ENCODE measurements at regions not wholly inside any gene's neighbourhood (a gene's known extent, or its start where the extent isn't known, plus 50 kb on each side); places are given as distances from the start of the nearest gene placed in this dataset.
"Not testable (repeated sequence)": the region's sequence is repeated elsewhere in the genome, so short reads cannot be mapped to it uniquely, and the experiment has no call there.

DNA sequence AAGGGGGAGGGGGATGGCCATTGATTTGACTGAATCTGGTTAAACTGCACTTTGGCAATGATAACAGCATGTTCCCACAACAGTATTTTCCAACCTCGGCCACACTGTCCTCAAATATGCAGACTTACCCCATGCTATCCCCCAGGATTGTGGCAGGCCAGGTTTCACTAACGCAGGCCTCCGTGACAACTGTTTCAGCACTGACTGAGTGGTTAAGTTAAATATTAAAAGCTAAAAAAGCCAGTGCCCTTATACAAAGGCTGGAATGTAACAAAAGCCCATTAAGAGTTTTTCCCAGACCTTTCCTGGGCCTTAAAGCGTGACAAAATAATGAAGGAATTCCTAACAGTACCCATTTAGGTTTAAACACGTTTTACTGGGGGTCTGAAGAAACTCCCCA, 202.9 kb downstream of the USP25 start:
- DNase-seq (ENCODE audit: low read depth) = no peak

DNA sequence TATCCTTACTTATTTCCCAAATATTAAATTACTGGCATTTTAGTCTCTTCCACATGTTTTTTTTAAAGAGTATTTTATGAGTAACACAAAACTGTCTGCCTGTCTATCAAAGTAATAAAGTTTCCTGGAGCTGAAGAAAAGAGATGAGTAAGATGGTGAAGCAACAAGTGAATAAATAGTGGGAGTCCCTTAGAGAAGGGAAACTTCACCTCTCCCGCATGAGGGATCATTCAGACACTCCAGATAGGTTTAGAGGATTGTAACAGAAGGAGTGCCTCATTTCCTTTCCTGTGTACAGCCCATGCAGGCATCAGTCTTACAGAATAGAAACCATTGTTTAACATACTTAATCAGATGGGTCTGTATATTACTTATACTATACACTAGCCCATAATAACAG, 205.7 kb downstream of the USP25 start:
- no peak for DNase-seq (ENCODE audit: low read depth)

DNA sequence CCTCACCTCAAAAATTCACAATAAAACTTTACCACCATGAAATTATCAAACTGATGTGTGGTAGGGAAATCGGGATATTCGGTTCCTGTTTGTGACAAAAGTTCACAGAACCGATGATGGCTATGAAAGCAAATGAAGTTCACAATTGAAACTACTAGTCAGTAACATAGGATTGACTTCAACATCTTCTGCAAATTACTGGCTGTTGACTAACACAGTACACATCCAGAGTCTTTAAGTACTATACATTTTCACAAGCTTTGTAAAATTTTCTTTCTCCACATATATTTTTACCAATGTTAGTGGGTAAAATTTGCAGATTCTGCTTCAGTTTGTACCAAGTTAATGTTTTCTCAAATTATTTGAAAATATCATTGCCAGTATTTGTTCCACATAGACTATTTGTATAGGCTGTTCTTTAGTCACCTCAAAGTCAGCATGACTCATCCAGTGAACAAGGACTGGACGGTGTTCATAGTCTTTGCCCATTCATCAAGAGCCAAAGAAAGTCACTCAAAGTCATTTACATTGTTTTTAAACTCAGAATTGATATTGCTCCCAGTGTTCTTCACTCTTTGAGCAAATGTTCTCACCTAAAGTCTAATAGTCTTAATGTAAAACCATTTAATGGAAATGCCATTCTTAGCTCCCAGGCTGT, 213.4 kb downstream of the USP25 start:
- no peak for DNase-seq (ENCODE audit: low read depth)

DNA sequence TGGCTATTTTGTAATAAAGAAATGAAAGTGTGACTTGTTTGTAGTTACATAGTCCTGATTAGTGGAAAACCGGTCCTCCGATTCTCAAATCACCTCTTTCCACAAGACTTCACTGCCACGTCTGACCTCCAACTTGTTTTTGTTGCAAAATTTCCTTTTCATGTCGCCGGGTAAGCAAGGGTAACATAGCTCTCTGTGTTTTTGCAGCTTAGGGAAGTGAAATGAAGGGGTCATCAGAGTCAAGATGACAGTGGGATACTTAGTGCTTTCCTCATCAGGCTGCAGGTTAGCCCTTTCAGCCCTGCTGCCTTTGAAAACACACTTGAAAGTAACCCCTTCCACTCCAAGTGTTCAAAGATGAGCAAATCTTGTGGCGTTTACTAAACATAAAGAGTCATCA, 217.9 kb downstream of the USP25 start:
- no peak for DNase-seq (ENCODE audit: low read depth)

DNA sequence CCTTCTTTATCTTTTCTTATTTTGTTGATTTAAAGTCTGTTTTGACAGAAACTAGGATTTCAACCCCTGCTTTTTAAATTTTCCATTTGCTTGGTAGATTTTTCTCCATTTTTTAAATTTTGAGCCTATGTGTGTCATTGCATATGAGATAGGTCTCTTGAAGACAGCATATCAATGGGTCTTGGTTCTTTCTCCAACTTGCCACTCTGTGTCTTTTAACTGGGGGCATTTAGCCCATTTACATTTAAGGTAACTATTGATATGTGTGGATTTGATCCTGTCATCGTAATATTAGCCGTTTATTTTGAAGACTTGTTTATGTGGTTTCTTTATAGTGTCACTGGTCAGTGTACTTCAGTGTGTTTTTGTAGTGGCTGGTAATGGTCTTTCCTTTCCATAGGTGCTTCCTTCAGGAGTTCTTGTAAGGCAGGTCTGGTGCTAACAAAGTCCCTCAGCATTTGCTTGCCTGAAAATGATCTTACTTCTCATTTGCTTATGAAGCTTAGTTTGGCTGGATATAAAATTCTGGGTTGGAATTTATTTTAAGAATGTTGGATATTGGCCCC, 223.9 kb downstream of the USP25 start:
- DNase-seq (ENCODE audit: low read depth) = no peak

DNA sequence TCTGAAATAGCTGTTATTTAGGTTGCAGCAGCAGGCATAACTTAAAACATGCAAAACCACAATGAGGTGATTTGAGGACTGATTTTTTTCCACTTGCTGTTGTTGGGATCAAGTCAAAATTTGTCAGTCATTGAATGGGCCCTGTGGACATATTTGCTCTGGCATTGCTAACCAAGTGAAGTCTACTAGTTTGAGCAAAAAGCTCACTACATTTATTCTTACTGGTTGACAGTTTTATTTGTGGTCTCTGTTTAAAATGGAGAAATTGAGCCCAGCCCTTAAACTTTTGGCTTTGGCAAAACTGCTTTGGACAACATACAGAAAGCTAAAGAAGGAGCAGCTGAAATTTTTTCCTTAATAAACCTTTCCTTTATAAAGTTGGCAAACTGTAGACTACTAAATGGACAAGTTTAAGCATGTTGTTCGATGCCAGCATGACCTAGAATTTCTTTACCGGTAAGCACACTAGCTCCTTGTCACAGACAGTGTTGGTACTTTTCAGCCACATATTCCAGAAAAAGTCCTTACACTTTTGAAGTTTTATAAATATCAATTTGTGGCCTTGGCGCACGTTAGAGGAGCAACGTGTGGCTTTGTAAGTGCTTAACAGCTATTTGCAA, 234.6 kb downstream of the USP25 start:
- no peak for DNase-seq (ENCODE audit: low read depth)

DNA sequence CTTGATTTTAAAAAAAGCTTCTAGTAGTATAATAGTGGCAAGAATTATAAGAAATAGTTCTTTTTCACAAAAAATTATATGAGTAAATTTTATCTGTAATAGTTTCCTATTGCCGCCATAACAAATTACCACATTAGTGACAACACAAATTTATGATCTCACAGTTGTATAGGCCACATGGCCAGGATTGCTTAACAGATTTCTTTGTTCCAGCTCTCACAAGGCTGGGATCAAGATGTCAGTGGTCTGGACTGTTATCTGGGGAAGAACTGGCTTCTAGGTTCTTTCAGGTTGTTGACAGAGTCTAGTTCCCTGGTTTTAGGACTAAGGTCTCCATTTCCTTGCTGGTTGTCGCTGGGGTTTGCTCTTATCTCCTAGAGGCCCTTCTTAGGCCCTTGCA, 236.4 kb downstream of the USP25 start:
- DNase-seq (ENCODE audit: low read depth) = no peak

DNA sequence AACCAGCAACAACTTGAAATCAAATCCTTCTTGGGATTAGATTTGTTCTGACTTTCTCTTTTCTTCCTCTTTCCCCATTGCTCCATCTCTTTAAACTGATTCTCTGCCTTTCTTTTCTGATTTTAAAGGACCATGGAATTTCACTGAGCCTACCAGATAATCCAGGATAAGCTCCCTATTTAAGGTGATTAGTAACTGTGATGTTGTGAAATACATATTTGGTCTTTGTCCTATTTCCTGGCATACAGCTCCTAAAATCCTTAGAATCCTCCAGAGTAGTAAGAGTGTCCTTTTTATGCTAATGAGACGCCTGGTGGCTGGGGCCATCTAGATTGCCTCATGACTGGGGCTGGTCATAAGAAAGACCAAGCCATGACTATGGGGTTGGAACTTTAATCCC, 236.9 kb downstream of the USP25 start:
- DNase-seq (ENCODE audit: low read depth) = no peak

DNA sequence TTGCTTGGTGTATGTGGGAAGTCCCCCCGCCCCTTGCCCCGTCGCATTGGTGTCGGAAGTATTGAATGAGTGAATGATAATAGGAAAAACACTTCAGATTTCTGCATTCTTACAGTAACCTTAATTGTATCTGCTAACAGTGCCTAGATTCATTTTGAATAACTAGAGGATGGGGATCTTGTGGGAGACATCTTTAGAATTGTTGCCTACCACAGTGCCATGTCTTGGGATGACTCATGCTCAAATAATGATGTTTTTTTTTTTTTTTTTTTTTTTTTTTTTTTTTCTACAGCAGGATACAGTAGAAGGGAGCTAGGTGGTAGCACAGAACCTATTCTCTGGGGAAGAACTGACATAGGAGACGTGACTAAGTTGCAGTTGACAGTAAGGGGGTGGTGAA, 237.9 kb downstream of the USP25 start:
- DNase-seq (ENCODE audit: low read depth) = peak; percentile 17

DNA sequence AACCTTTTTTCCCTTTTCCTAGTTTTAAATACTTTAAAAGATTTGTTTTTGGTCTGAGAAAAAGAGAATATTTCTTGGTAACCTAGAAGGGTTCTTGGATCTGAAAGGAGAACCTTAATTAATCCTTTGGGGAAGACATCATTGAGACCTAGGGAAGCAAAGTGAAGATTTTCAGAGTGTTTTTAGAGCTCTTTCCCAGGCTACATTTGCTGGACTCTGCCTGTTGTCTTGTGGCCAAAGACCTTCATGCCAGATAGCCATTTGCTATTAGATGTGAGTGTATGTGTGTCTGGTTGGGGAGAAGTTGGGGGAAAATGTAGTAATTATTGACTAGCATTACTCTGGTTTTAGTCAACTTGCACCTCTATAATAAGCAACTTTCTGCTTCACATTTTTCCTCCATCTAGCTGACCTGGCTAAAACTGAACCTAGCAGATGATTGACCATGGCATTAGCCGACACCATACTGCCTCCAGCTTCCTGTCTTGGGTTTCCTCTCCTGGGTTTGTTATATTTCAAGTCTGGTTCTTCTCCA, 239.1 kb downstream of the USP25 start:
- DNase-seq (ENCODE audit: low read depth) = no peak

DNA sequence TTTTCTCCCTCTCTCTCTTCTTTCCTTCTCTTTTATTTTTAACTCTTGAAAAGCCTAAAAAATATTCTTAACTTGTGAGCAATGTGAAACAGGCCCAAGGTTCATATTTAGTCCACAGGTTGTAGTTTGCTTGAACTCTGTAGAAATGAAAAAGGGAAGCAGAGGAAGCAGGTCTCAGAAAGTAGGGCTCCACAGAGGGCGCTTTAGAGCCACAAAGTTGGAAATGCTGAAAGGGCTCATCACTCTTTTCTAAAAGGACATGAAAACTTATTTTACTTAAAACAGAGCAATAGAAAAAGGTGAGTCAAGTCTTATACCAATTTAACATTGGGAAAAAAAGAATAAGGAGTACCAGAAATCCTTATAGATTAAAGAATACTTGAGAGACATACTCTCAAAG, 247.0 kb downstream of the USP25 start:
- no peak for DNase-seq (ENCODE audit: low read depth)

DNA sequence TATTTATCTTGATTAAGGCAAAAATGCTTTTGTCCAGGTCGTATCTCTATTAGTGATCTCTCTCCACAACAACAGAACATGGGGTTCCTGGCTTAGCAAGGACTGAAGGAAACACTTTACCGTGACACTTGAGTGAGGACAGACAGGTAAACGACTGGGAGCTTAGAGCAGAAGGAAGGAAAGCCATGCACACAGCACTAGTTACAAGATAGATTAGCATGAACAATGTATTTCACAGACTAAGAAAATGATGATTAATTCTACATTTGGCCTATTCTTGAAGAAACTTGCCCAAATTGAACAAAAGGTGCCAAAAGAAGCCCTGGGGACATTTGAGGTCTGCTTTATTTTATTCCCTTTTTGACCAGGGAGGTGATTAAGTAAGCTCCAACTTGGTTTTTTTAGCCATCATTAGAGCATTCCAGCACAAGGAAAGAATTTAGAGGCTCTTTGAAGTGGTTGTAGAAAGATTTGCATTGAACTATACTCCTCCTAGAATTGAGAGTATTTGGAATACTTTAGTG, 248.5 kb downstream of the USP25 start:
- no peak for DNase-seq (ENCODE audit: low read depth)

DNA sequence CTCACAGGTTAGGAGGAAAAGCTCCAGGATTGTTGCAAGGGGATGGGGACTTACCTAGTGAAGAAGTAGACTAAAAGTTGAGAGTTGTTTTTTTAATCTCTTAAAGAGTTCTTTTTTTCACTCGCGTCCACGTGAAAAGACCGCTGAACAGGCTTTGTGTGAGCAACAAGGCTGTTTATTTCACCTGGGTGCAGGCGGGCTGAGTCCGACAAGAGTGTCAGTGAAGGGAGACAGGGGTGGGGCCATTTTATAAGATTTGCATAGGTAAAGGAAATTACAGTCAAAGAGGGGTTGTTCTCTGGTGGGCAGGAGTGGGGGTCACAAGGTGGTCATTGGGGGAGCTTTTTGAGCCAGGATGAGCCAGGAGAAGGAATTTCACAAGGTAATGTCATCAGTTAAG, 249.7 kb downstream of the USP25 start:
- not testable (repeated sequence) for DNase-seq (ENCODE audit: low read depth)

DNA sequence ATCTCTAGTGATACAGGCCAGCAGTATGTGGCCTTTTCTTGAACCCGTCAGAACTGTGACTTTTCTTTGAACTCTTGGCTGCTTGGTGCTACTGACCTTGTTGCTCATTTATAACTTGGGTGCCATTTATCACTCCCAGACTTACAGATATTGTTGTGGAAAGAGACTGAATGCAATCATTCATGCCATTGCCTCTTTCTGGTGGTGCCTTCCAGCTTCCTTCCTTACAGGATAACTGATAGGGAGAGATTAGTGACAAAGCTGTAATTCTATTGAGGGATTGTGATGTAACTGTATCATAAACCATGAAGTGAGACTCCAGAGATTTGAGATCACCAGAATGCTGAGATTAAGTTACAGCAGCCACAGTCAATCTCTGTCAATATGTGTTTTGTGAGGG, 256.5 kb downstream of the USP25 start:
- DNase-seq (ENCODE audit: low read depth) = no peak

DNA sequence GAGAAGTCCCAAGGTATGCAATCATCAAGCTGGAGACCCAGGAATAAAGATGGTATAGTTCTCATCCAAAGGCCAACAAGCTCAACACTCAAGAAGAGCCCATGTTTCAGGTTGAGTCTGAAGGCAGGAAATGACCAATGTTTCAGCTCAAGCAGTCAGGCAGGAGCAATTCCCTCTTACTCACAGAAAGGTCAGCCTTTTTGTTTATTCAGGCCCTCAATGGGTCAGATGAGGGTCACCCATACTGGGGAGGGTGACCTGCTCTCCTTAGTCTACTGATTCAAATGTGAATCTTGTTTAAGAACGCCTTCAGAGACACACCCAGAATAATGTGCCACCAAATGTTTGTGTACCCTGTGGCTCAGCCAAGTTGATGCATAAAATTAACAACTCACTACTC, 262.4 kb downstream of the USP25 start:
- DNase-seq (ENCODE audit: low read depth) = no peak

DNA sequence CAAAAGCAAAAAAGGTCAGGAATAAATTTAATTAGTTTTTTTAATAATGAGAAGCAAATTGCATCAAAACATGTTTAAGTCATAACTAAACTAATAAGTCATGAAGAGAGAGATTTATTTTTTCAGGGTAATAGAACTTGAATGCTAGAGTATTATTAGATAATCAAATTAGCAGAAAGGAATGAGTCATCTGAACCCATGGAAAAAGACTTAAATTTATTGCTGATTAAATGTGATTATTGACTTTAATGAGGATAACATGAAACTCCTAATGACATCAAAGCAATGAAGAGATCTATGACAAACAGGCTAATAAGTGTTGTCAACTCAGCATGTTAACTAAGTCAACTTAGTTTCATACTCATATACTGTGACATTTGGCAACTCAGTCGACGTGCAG, 264.2 kb downstream of the USP25 start:
- no peak for DNase-seq (ENCODE audit: low read depth)

DNA sequence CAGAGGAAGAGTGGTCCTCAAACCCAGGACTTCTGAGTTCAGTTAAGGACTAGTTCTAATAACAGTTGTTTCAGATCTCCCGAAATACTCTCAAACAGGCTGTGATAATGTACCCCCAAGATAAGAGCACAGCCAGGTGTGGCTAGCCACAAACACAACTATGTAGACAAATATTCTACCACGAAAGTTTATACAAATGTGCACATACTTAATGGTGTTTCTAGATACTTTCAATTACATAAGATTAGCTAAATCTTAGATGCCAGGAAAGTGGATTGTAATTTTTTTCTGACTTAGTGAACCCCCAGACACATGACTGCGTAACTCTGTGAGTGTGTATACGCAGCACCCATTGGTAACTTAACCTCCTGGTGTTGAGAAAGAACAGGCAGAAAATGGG, 270.0 kb downstream of the USP25 start:
- DNase-seq (ENCODE audit: low read depth) = no peak

DNA sequence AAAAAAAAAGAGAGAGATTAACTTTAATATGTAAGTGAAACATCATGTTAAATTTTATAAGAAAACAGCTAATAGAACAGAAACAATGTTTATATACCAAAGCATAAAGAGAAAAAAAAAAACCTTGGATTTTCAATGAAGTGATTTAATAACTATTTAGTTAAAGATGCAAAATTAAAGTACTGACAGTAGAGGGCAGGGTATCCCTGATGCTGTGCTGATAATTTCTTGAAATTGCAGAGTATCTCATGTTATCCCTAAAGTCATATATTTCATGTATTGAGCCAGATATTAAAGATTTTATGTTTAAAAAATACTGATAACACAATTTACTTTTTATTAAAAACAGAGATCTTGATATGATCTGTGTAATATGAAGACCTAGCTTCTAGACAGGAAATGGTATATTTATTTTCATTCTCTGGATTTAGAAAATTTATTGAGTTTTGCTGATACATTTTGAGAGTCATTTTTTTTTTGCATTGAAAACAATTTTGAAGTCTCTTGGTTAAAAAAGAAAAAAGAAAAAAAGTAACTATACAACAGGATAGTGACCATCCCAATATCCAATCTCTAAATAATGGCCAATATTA, 273.2 kb downstream of the USP25 start:
- no peak for DNase-seq (ENCODE audit: low read depth)

DNA sequence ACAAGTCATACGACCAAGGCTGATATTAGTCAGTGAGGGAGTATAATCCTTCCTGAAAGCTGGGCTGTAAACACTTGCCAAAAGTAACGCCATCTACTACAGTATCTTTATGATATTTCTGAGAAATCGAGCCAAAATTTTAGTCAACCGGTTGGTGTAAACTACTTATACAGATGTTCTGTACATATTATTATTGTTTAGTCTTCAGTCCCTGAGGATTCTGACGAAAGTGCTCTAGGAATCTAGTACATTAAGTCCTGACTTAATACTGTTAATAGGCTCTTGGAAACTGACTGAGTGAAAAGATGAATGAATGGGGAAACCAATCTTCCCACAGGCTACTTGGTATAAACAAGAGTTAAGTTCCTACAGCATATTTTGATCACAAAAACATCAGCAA, 274.3 kb downstream of the USP25 start:
- no peak for DNase-seq (ENCODE audit: low read depth)

DNA sequence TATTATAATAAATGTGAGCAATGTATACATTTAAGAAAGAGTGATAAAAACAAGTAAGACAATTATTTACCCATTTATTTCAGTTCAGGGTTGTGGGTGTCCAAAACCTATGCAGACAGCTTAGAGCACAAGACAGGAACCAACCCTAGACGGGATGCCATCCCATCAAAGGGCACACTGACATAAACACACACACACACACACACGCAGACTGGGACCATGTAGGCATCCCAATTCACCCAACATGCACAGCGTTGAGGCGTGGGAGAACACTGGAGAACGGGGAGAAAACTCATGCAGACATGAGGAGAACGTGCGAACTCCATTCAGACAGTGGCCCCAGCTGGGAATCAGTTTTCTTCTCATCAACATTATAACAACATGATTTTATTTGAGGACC, 274.7 kb downstream of the USP25 start:
- no peak for DNase-seq (ENCODE audit: low read depth)

DNA sequence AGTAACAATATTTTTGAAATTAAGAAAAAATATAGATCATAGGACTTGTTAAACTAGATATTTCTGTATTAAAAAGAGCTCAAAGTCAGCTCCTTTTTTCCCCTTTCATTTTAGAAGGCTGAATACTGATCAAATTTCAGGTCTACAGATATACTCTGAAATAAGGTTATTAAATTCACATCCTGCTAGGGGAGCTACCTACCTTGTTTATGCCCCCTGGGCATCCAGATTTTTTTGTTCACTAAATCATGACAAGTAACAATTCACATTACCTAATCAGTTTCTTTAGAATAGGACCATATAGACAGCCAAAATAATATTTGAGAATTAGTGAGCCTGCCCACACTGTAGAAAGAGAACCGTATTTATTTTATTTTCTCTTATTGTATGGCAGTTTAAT, 276.2 kb downstream of the USP25 start:
- no peak for DNase-seq (ENCODE audit: low read depth)

DNA sequence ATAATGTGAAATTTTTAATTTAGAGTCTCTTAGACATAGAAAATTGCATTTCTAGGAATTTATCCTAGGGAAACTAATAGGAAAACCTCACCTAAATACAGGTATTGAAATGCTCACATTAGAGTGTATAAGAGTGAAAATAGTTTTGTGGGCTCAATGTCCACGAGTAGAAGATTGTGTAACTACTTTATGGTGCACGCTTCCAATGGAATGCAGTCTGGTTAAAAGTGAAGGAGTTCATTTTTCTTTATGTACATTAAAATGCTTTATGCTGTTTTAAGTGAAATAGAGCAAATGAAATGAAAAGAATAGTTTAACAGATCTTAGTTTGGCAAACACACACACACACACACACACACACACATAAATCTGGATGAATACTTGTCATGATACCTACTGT, 278.2 kb downstream of the USP25 start:
- no peak for DNase-seq (ENCODE audit: low read depth)

DNA sequence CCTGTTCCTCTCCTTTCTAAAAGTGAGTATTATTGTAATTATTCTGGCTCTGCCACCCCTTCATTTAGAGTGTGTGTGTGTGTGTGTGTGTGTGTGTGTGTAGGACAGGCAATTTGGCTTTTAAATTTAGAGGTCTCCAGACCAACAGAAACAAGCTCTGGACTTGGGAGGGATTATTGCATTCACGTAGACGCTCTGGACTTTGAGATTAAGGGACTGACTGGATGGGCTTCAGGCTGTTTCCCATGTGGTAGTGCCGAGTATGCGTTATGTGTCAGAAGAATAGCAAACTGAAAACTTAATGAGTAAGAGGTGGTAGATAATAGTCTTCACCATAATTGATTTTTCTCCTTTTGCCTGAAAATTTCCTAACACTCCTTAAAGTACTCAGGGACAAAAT, 281.9 kb downstream of the USP25 start:
- DNase-seq (ENCODE audit: low read depth) = no peak
